ENCODE measurements at regions not wholly inside any gene's neighbourhood (a gene's known extent, or its start where the extent isn't known, plus 50 kb on each side); places are given as distances from the start of the nearest gene placed in this dataset.

DNA sequence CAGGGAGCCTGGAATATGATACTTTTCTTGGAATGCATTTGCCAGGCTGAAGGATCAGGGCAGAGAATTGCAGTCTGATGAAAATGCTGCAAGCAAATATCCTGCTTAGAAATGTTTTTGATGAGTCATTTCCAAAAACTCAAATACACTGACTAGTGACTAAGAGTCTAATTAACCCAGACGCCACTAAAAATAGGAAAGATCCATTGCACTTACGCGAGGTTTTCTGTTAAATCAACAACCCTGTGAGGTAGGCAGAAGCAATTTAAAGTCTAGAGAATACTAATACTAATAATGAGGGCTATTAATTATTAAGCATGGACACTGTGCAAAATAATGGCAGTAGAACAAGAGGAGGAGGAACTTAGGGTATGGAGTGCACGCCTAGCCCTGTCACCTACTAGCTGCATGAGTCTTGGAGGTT is 130.1 kb upstream of the DOK5 start (continued):
- TF ChIP-seq EGR1 (IDR thresholded peaks at IDR 0.05; ENCODE audit: borderline replicate concordance, low read depth, low read length) (no peak), CHD1 (IDR thresholded peaks at IDR 0.05; ENCODE audit: low read depth, low read length) (no peak), ZNF274 (IDR thresholded peaks at IDR 0.05; ENCODE audit: borderline replicate concordance, extremely low read depth, low read length) (no peak), SIX5 (IDR thresholded peaks at IDR 0.05; ENCODE audit: low read depth, low read length) (no peak), SIRT6 (IDR thresholded peaks at IDR 0.05; ENCODE audit: low read length) (no peak), CEBPB (IDR thresholded peaks at IDR 0.05; ENCODE audit: low read depth, low read length) (no peak)

Data from H1 (cell line).